ENCODE measurements at regions not wholly inside any gene's neighbourhood (a gene's known extent, or its start where the extent isn't known, plus 50 kb on each side); places are given as distances from the start of the nearest gene placed in this dataset.
"Not testable (repeated sequence)": the region's sequence is repeated elsewhere in the genome, so short reads cannot be mapped to it uniquely, and the experiment has no call there.

- no peak for DNase-seq
Measured at GRCh38 chr5:54404568-54404967, 50.9 kb upstream of the HSPB3 start.

- DNase-seq: no peak
Measured at GRCh38 chr5:54403885-54404416, 51.5 kb upstream of the HSPB3 start.

- no peak for DNase-seq
Measured at GRCh38 chr5:54403121-54403520, 52.4 kb upstream of the HSPB3 start.

- DNase-seq: no peak
Measured at GRCh38 chr5:54401515-54401914, 54.0 kb upstream of the HSPB3 start.

GRCh38 chr5:54398191-54398590 lies 57.3 kb upstream of the HSPB3 start:
- DNase-seq: no peak

GRCh38 chr5:54397420-54397819 lies 58.1 kb upstream of the HSPB3 start:
- no peak for DNase-seq

- DNase-seq: not testable (repeated sequence)
Measured at GRCh38 chr5:54393007-54393406, 62.5 kb upstream of the HSPB3 start.

GRCh38 chr5:54390539-54391031 lies 64.9 kb upstream of the HSPB3 start:
- DNase-seq: no peak

- DNase-seq: peak; percentile 94
Measured at GRCh38 chr5:54390015-54390414, 65.5 kb upstream of the HSPB3 start.

GRCh38 chr5:54389399-54389798 lies 66.1 kb upstream of the HSPB3 start:
- not testable (repeated sequence) for DNase-seq

- peak; percentile 25 for DNase-seq
Measured at GRCh38 chr5:54388811-54389210, 66.7 kb upstream of the HSPB3 start.

- DNase-seq: peak; percentile 18
Measured at GRCh38 chr5:54388409-54388808, 67.1 kb upstream of the HSPB3 start.

- peak; percentile 58 for DNase-seq
Measured at GRCh38 chr5:54387659-54388232, 67.8 kb upstream of the HSPB3 start.

GRCh38 chr5:54387031-54387430 lies 68.5 kb upstream of the HSPB3 start:
- no peak for DNase-seq

- no peak for DNase-seq
Measured at GRCh38 chr5:54385994-54386393, 69.5 kb upstream of the HSPB3 start.

GRCh38 chr5:54384356-54384933 lies 71.1 kb upstream of the HSPB3 start:
- no peak for DNase-seq

- no peak for DNase-seq
Measured at GRCh38 chr5:54383941-54384340, 71.6 kb upstream of the HSPB3 start.

GRCh38 chr5:54383225-54383901 lies 72.1 kb upstream of the HSPB3 start:
- DNase-seq: no peak

- DNase-seq: not testable (repeated sequence)
Measured at GRCh38 chr5:54381319-54381718, 70.9 kb upstream of the ARL15 start.

GRCh38 chr5:54379590-54379989 lies 69.2 kb upstream of the ARL15 start:
- no peak for DNase-seq

GRCh38 chr5:54378707-54379106 lies 68.3 kb upstream of the ARL15 start:
- DNase-seq: no peak

GRCh38 chr5:54377339-54377738 lies 67.0 kb upstream of the ARL15 start:
- not testable (repeated sequence) for DNase-seq

GRCh38 chr5:54370982-54371381 lies 60.6 kb upstream of the ARL15 start:
- no peak for DNase-seq

GRCh38 chr5:54367844-54368243 lies 57.5 kb upstream of the ARL15 start:
- no peak for DNase-seq
